GM12878 (cell line): ENCODE measurements at regions not wholly inside any gene's neighbourhood (a gene's known extent, or its start where the extent isn't known, plus 50 kb on each side); places are given as distances from the start of the nearest gene placed in this dataset.

Experiments used
- BCL11A ChIP-seq: IDR thresholded peaks from 2 replicates; pipeline ENCODE4 v1.6.1; 2011; ENCODE audit warnings: low read depth, low read length
- BRCA1 ChIP-seq: IDR thresholded peaks from 2 replicates; pipeline ENCODE4 v1.6.1; 2011; ENCODE audit warnings: low read depth, low read length, improper control_type of control experiment
- HDAC2 ChIP-seq: fragments of 200-600 bp; sonication (generic); IDR thresholded peaks from 2 replicates; pipeline ENCODE4 v1.6.1; 2017
- KLF5 ChIP-seq: fragments of 450-650 bp; IDR thresholded peaks from 2 replicates; pipeline ENCODE4 v1.6.1; 2014; ENCODE audit warnings: mild to moderate bottlenecking; ENCODE audit not compliant: partially characterized antibody
- MXI1 ChIP-seq: fragments of 150-350 bp; IDR thresholded peaks from 2 replicates; pipeline ENCODE4 v1.6.1; 2011; ENCODE audit warnings: low read depth, mild to moderate bottlenecking, inconsistent platforms, low read length, improper control_type of control experiment
- SIN3A ChIP-seq: IDR thresholded peaks from 2 replicates; pipeline ENCODE4 v1.6.1; 2012; ENCODE audit warnings: low read depth, low read length, improper control_type of control experiment
- SP1 ChIP-seq: IDR thresholded peaks from one replicate; pipeline ENCODE4 v1.6.1; 2011; ENCODE audit warnings: low read depth, low read length
- SRF ChIP-seq, 2 experiments: IDR thresholded peaks; 2 replicates each; pipeline ENCODE4 v1.6.1; 2011; ENCODE audit warnings: low read depth in 2 of 2, low read length in 2 of 2, mild to moderate bottlenecking in 1 of 2, moderate library complexity in 1 of 2
- TF ChIP-seq, protein P1 (sequence below): IDR thresholded peaks from 2 replicates; pipeline ENCODE4 v1.6.1; 2012; ENCODE audit warnings: improper control_type of control experiment, low read depth, low read length; ENCODE audit not compliant: insufficient replicate concordance
- TF ChIP-seq, protein P2 (sequence below), 3 experiments: IDR thresholded peaks in 2 of 3; conservative IDR thresholded peaks in 1 of 3; 2 replicates each; pipeline ENCODE4 v1.5.1; 2011; ENCODE audit warnings: low read depth in 3 of 3, low read length in 3 of 3, mild to moderate bottlenecking in 3 of 3, control low read depth in 2 of 3, moderate library complexity in 2 of 3, inconsistent platforms in 1 of 3, mixed read lengths in 1 of 3; ENCODE audit not compliant: control insufficient read depth in 2 of 3, insufficient read depth in 1 of 3; ENCODE audit errors: extremely low read depth in 1 of 3
- TF ChIP-seq, protein P3 (sequence below): fragments of 450-650 bp; IDR thresholded peaks from 2 replicates; pipeline ENCODE4 v1.6.1; 2016; ENCODE audit warnings: mild to moderate bottlenecking
- TF ChIP-seq, protein P4 (sequence below): IDR thresholded peaks from 2 replicates; pipeline ENCODE4 v1.6.1; 2012; ENCODE audit warnings: low read depth, low read length, improper control_type of control experiment
- TF ChIP-seq, protein P5 (sequence below): fragments of 450-650 bp; IDR thresholded peaks from 2 replicates; pipeline ENCODE4 v1.6.1; 2018; ENCODE audit warnings: borderline replicate concordance, mild to moderate bottlenecking; ENCODE audit not compliant: partially characterized antibody
- TF ChIP-seq, protein P6 (sequence below): fragments of 450-650 bp; IDR thresholded peaks from 2 replicates; pipeline ENCODE4 v1.6.1; 2014; ENCODE audit warnings: mild to moderate bottlenecking

DNA sequence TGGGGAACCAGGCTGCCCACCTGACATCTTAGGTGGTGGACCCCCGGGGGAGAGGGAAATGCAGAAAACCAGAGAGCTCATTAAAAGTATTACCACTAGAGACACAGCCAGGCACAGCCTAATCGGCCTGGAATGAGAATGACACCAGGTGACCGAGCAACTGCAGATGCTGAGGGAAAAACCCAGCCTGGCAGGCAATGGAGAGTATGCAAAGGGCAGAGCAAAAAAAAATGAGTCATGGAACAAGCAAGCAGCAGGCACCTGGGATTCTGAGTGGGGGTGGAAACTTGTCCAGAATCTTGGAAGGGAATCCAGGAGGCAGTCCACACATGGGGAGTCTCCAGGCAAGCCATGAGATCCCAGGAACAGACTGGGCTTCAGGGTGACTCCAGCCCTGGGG, 183.7 kb upstream of the LRRN1 start (continued):
- TF ChIP-seq, protein P1, sequence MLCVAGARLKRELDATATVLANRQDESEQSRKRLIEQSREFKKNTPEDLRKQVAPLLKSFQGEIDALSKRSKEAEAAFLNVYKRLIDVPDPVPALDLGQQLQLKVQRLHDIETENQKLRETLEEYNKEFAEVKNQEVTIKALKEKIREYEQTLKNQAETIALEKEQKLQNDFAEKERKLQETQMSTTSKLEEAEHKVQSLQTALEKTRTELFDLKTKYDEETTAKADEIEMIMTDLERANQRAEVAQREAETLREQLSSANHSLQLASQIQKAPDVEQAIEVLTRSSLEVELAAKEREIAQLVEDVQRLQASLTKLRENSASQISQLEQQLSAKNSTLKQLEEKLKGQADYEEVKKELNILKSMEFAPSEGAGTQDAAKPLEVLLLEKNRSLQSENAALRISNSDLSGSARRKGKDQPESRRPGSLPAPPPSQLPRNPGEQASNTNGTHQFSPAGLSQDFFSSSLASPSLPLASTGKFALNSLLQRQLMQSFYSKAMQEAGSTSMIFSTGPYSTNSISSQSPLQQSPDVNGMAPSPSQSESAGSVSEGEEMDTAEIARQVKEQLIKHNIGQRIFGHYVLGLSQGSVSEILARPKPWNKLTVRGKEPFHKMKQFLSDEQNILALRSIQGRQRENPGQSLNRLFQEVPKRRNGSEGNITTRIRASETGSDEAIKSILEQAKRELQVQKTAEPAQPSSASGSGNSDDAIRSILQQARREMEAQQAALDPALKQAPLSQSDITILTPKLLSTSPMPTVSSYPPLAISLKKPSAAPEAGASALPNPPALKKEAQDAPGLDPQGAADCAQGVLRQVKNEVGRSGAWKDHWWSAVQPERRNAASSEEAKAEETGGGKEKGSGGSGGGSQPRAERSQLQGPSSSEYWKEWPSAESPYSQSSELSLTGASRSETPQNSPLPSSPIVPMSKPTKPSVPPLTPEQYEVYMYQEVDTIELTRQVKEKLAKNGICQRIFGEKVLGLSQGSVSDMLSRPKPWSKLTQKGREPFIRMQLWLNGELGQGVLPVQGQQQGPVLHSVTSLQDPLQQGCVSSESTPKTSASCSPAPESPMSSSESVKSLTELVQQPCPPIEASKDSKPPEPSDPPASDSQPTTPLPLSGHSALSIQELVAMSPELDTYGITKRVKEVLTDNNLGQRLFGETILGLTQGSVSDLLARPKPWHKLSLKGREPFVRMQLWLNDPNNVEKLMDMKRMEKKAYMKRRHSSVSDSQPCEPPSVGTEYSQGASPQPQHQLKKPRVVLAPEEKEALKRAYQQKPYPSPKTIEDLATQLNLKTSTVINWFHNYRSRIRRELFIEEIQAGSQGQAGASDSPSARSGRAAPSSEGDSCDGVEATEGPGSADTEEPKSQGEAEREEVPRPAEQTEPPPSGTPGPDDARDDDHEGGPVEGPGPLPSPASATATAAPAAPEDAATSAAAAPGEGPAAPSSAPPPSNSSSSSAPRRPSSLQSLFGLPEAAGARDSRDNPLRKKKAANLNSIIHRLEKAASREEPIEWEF, result no peak
- TF ChIP-seq MXI1, result no peak
- TF ChIP-seq, protein P2, sequence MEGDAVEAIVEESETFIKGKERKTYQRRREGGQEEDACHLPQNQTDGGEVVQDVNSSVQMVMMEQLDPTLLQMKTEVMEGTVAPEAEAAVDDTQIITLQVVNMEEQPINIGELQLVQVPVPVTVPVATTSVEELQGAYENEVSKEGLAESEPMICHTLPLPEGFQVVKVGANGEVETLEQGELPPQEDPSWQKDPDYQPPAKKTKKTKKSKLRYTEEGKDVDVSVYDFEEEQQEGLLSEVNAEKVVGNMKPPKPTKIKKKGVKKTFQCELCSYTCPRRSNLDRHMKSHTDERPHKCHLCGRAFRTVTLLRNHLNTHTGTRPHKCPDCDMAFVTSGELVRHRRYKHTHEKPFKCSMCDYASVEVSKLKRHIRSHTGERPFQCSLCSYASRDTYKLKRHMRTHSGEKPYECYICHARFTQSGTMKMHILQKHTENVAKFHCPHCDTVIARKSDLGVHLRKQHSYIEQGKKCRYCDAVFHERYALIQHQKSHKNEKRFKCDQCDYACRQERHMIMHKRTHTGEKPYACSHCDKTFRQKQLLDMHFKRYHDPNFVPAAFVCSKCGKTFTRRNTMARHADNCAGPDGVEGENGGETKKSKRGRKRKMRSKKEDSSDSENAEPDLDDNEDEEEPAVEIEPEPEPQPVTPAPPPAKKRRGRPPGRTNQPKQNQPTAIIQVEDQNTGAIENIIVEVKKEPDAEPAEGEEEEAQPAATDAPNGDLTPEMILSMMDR (IDR thresholded peaks at IDR 0.05 in 2 of 3, conservative IDR thresholded peaks at IDR 0.05 in 1 of 3; ENCODE audit: control insufficient read depth in 2 of 3, extremely low read depth in 1 of 3, insufficient read depth in 1 of 3, low read depth in 3 of 3, low read length in 3 of 3), result no peak
- TF ChIP-seq, protein P3, sequence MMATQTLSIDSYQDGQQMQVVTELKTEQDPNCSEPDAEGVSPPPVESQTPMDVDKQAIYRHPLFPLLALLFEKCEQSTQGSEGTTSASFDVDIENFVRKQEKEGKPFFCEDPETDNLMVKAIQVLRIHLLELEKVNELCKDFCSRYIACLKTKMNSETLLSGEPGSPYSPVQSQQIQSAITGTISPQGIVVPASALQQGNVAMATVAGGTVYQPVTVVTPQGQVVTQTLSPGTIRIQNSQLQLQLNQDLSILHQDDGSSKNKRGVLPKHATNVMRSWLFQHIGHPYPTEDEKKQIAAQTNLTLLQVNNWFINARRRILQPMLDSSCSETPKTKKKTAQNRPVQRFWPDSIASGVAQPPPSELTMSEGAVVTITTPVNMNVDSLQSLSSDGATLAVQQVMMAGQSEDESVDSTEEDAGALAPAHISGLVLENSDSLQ, result no peak
- TF ChIP-seq, protein P4, sequence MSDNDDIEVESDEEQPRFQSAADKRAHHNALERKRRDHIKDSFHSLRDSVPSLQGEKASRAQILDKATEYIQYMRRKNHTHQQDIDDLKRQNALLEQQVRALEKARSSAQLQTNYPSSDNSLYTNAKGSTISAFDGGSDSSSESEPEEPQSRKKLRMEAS, result no peak
- TF ChIP-seq BCL11A, result no peak
- no peak for TF ChIP-seq SIN3A
- no peak for TF ChIP-seq SP1
- TF ChIP-seq, protein P5, sequence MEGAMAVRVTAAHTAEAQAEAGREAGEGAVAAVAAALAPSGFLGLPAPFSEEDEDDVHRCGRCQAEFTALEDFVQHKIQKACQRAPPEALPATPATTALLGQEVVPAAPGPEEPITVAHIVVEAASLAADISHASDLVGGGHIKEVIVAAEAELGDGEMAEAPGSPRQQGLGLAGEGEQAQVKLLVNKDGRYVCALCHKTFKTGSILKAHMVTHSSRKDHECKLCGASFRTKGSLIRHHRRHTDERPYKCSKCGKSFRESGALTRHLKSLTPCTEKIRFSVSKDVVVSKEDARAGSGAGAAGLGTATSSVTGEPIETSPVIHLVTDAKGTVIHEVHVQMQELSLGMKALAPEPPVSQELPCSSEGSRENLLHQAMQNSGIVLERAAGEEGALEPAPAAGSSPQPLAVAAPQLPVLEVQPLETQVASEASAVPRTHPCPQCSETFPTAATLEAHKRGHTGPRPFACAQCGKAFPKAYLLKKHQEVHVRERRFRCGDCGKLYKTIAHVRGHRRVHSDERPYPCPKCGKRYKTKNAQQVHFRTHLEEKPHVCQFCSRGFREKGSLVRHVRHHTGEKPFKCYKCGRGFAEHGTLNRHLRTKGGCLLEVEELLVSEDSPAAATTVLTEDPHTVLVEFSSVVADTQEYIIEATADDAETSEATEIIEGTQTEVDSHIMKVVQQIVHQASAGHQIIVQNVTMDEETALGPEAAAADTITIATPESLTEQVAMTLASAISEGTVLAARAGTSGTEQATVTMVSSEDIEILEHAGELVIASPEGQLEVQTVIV, result no peak
- TF ChIP-seq BRCA1, result no peak
- TF ChIP-seq HDAC2, result no peak
- TF ChIP-seq KLF5, result no peak
- TF ChIP-seq SRF (IDR thresholded peaks at IDR 0.05; ENCODE audit: low read depth in 2 of 2, low read length in 2 of 2), result no peak
- TF ChIP-seq, protein P6, sequence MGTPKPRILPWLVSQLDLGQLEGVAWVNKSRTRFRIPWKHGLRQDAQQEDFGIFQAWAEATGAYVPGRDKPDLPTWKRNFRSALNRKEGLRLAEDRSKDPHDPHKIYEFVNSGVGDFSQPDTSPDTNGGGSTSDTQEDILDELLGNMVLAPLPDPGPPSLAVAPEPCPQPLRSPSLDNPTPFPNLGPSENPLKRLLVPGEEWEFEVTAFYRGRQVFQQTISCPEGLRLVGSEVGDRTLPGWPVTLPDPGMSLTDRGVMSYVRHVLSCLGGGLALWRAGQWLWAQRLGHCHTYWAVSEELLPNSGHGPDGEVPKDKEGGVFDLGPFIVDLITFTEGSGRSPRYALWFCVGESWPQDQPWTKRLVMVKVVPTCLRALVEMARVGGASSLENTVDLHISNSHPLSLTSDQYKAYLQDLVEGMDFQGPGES, result no peak
